ENCODE measurements at regions not wholly inside any gene's neighbourhood (a gene's known extent, or its start where the extent isn't known, plus 50 kb on each side); places are given as distances from the start of the nearest gene placed in this dataset.
"Not testable (repeated sequence)": the region's sequence is repeated elsewhere in the genome, so short reads cannot be mapped to it uniquely, and the experiment has no call there.

- no peaks in the 10 kb centered on the region; the same call in 1 of the 2 replicates for H3K36me3 ChIP-seq (ENCODE audit: insufficient read depth, low read length)
- H3K9me3 ChIP-seq (ENCODE audit: low read depth, low read length), result no peaks in the 10 kb centered on the region
- TF ChIP-seq POLR2AphosphoS5 (IDR thresholded peaks at IDR 0.05; ENCODE audit: borderline replicate concordance, low read depth, low read length), result no peak
- no peak for TF ChIP-seq EZH2 (IDR thresholded peaks at IDR 0.05)
- no peak for TF ChIP-seq FOXP2 (optimal IDR thresholded peaks at IDR 0.05; ENCODE audit: control extremely low read depth, extremely low read length, insufficient read depth)
- H3K9ac ChIP-seq (ENCODE audit: insufficient read length), result no peak overlapping the region
- no peak overlapping the region for H3K4me3 ChIP-seq
- H3K27ac ChIP-seq, result no peak overlapping the region
- no peak for DNase-seq (ENCODE audit: low read depth, low spot score)
Measured at GRCh38 chr22:22322792-22323191, 78.2 kb downstream of the VPREB1 start.

GRCh38 chr22:22327723-22328122 lies 83.1 kb downstream of the VPREB1 start:
- H3K9me3 ChIP-seq (ENCODE audit: low read depth, low read length), result no peaks in the 10 kb centered on the region
- no peak overlapping the region for H3K4me3 ChIP-seq
- no peak overlapping the region for H3K9ac ChIP-seq (ENCODE audit: insufficient read length)
- no peak for TF ChIP-seq POLR2AphosphoS5 (IDR thresholded peaks at IDR 0.05; ENCODE audit: borderline replicate concordance, low read depth, low read length)
- no peak for TF ChIP-seq EZH2 (IDR thresholded peaks at IDR 0.05)
- H3K27ac ChIP-seq, result no peak overlapping the region
- no peaks in the 10 kb centered on the region for H3K36me3 ChIP-seq (ENCODE audit: insufficient read depth, low read length)
- DNase-seq (ENCODE audit: low read depth, low spot score), result no peak

- H3K27ac ChIP-seq, result no peak overlapping the region
- H3K9me3 ChIP-seq (ENCODE audit: low read depth, low read length), result no peaks in the 10 kb centered on the region
- no peak overlapping the region for H3K4me3 ChIP-seq
- TF ChIP-seq EZH2 (IDR thresholded peaks at IDR 0.05) (no peak), FOXP2 (optimal IDR thresholded peaks at IDR 0.05; ENCODE audit: control extremely low read depth, extremely low read length, insufficient read depth) (no peak), POLR2AphosphoS5 (IDR thresholded peaks at IDR 0.05; ENCODE audit: borderline replicate concordance, low read depth, low read length) (no peak)
- H3K9ac ChIP-seq (ENCODE audit: insufficient read length), result no peak overlapping the region
- DNase-seq (ENCODE audit: low read depth, low spot score), result no peak
- no peaks in the 10 kb centered on the region for H3K36me3 ChIP-seq (ENCODE audit: insufficient read depth, low read length)
Measured at GRCh38 chr22:22329792-22330191, 85.2 kb downstream of the VPREB1 start.

GRCh38 chr22:22335640-22336039 lies 91.1 kb downstream of the VPREB1 start:
- not testable (repeated sequence) for H3K27ac ChIP-seq; DNase-seq (ENCODE audit: low read depth, low spot score); H3K4me3 ChIP-seq; H3K36me3 ChIP-seq (ENCODE audit: insufficient read depth, low read length); H3K9me3 ChIP-seq (ENCODE audit: low read depth, low read length); H3K9ac ChIP-seq (ENCODE audit: insufficient read length)

DNA sequence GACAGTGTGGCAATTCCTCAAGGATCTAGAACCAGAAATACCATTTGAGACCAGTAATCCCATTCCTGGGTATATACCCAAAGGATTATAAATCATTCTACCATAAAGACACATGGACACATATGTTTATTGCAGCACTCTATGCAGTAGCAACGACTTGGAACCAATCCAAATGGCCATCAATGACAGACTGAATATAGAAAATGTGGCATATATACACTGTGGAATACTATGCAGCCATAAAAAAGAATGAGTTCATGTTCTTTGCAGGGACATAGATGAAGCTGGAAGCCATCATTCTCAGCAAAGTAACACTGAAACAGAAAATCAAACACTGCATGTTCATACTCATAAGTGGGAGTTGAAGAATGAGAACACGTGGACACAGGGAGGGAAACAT lies 91.7 kb downstream of the VPREB1 start:
- DNase-seq (ENCODE audit: low read depth, low spot score); H3K9ac ChIP-seq (ENCODE audit: insufficient read length); H3K4me3 ChIP-seq; H3K36me3 ChIP-seq (ENCODE audit: insufficient read depth, low read length); H3K9me3 ChIP-seq (ENCODE audit: low read depth, low read length); H3K27ac ChIP-seq: not testable (repeated sequence)

DNA sequence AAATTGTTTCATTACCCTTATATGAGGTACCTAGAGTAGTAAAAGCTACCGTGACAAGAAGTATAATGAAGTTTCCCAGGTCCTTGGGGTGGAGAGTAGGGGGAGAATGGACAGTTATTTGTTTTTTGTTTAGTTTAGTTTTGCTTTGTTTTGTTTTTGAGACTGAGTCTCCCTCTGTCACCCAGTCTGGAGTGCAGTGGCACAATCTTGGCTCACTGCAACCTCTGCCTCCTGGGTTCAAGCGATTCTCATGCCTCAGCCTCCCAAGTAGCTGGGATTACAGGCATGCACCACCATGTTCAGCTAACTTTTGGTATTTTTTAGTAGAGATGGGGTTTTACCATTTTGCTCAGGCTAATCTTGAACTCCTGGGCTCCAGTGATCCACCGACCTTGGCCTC lies 94.2 kb downstream of the VPREB1 start:
- H3K36me3 ChIP-seq (ENCODE audit: insufficient read depth, low read length); H3K27ac ChIP-seq; H3K9ac ChIP-seq (ENCODE audit: insufficient read length); H3K9me3 ChIP-seq (ENCODE audit: low read depth, low read length); H3K4me3 ChIP-seq; DNase-seq (ENCODE audit: low read depth, low spot score): not testable (repeated sequence)

DNA sequence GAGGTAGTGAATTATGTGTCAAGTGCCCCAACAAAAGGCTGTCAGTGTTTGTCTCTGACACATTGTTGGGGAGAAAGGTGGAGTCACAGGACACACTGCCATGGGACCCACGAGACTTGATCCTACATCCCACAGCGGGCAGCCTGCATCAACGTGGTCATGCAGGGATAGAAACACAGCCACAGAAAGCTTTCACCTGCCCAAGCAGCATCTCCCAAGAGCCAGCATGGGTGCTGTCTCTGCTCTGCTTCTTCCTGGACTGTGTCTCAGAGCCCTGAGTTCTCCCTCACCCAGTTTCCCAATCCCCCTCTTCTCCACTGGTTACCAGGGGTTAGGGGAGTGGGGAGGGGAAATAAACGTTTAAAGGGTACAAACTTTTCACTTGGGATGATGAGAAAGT lies 97.2 kb downstream of the VPREB1 start:
- H3K36me3 ChIP-seq (ENCODE audit: insufficient read depth, low read length), result no peaks in the 10 kb centered on the region
- no peak overlapping the region for H3K27ac ChIP-seq
- TF ChIP-seq POLR2AphosphoS5 (IDR thresholded peaks at IDR 0.05; ENCODE audit: borderline replicate concordance, low read depth, low read length) (no peak), EZH2 (IDR thresholded peaks at IDR 0.05) (no peak), FOXP2 (optimal IDR thresholded peaks at IDR 0.05; ENCODE audit: control extremely low read depth, extremely low read length, insufficient read depth) (no peak)
- H3K9me3 ChIP-seq (ENCODE audit: low read depth, low read length), result no peaks in the 10 kb centered on the region
- DNase-seq (ENCODE audit: low read depth, low spot score), result no peak
- no peak overlapping the region for H3K9ac ChIP-seq (ENCODE audit: insufficient read length)
- no peak overlapping the region for H3K4me3 ChIP-seq

DNA sequence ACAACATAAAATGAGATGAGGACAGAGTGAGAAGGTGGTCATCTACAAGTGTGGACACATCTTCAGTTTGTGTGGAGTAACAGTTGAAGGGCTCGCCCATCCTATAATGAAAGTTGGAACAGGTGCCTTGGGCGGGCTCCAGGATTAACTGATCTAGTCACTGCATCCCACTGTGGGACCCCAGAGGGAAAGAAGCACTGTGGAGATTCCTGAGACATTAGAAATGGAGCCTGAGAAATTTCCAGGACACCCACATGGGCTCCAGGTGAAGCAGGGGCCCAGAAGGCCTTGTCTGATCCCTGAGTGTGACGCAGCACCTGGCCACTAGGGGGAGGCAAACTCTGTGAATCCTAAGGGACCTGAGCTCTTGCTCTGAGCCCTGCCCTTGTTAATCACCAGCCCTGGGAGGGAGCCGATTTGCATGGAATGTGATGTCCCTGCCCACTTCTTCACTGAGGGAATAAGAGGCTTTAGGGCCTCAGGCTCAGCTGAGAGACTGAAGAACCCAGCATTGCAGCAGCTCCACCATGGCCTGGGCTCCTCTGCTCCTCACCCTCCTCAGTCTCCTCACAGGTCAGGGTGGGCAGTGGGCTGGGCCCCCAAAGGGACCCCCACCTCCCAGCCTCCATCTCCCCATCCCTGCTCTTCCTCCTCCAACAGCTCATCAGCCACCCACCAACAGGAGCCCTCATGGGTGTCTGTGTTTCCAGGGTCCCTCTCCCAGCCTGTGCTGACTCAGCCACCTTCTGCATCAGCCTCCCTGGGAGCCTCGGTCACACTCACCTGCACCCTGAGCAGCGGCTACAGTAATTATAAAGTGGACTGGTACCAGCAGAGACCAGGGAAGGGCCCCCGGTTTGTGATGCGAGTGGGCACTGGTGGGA lies 98.4 kb downstream of the VPREB1 start:
- no peak for DNase-seq (ENCODE audit: low read depth, low spot score)
- Histone ChIP-seq H3K4me3 (no peak overlapping the region), H3K9me3 (ENCODE audit: low read depth, low read length) (no peaks in the 10 kb centered on the region), H3K36me3 (ENCODE audit: insufficient read depth, low read length) (no peaks in the 10 kb centered on the region), H3K9ac (ENCODE audit: insufficient read length) (no peak overlapping the region), H3K27ac (no peak overlapping the region)
- TF ChIP-seq FOXP2 (optimal IDR thresholded peaks at IDR 0.05; ENCODE audit: control extremely low read depth, extremely low read length, insufficient read depth) (no peak), EZH2 (IDR thresholded peaks at IDR 0.05) (no peak), POLR2AphosphoS5 (IDR thresholded peaks at IDR 0.05; ENCODE audit: borderline replicate concordance, low read depth, low read length) (no peak)

- TF ChIP-seq POLR2AphosphoS5 (IDR thresholded peaks at IDR 0.05; ENCODE audit: borderline replicate concordance, low read depth, low read length) (no peak), EZH2 (IDR thresholded peaks at IDR 0.05) (no peak), FOXP2 (optimal IDR thresholded peaks at IDR 0.05; ENCODE audit: control extremely low read depth, extremely low read length, insufficient read depth) (no peak)
- H3K4me3 ChIP-seq, result no peak overlapping the region
- H3K9ac ChIP-seq (ENCODE audit: insufficient read length), result no peak overlapping the region
- DNase-seq (ENCODE audit: low read depth, low spot score), result no peak
- no peaks in the 10 kb centered on the region for H3K36me3 ChIP-seq (ENCODE audit: insufficient read depth, low read length)
- H3K27ac ChIP-seq, result no peak overlapping the region
- H3K9me3 ChIP-seq (ENCODE audit: low read depth, low read length), result no peaks in the 10 kb centered on the region
Measured at GRCh38 chr22:22343581-22344296, 99.2 kb downstream of the VPREB1 start.

Data from SK-N-MC (cell line).